Activated naive CD4-positive, alpha-beta T cell treated with anti-CD3 and anti-CD28 coated beads, Interleukin-2, amount 50 U/mL, for 24 hours (primary cell): ENCODE measurements at regions not wholly inside any gene's neighbourhood (a gene's known extent, or its start where the extent isn't known, plus 50 kb on each side); places are given as distances from the start of the nearest gene placed in this dataset.

ENCODE experiments used
- H3K27ac Mint-ChIP-seq: one replicate; pipeline ENCODE4 v1.8.0; 2021; ENCODE audit warnings: mild to moderate bottlenecking, mixed read lengths
- H3K27me3 Mint-ChIP-seq: one replicate; pipeline ENCODE4 v1.8.0; 2021; ENCODE audit warnings: mixed read lengths
- H3K36me3 Mint-ChIP-seq: one replicate; pipeline ENCODE4 v1.8.0; 2021; ENCODE audit warnings: mixed read lengths
- H3K4me1 Mint-ChIP-seq: one replicate; pipeline ENCODE4 v1.8.0; 2021; ENCODE audit warnings: mixed read lengths
- H3K4me3 Mint-ChIP-seq: one replicate; pipeline ENCODE4 v1.8.0; 2021; ENCODE audit warnings: mild to moderate bottlenecking, mixed read lengths
- H3K9me3 Mint-ChIP-seq: one replicate; pipeline ENCODE4 v1.8.0; 2021; ENCODE audit warnings: mixed read lengths

- Mint-ChIP-seq H3K27ac (no peak overlapping the region), H3K4me3 (no peak overlapping the region), H3K36me3 (no peaks in the 10 kb centered on the region), H3K9me3 (no peaks in the 10 kb centered on the region), H3K27me3 (peaks cover 8% of the 10 kb centered on the region), H3K4me1 (no peaks in the 10 kb centered on the region)
Measured at GRCh38 chr10:125559210-125559609, 123.8 kb downstream of the TEX36 start.

DNA sequence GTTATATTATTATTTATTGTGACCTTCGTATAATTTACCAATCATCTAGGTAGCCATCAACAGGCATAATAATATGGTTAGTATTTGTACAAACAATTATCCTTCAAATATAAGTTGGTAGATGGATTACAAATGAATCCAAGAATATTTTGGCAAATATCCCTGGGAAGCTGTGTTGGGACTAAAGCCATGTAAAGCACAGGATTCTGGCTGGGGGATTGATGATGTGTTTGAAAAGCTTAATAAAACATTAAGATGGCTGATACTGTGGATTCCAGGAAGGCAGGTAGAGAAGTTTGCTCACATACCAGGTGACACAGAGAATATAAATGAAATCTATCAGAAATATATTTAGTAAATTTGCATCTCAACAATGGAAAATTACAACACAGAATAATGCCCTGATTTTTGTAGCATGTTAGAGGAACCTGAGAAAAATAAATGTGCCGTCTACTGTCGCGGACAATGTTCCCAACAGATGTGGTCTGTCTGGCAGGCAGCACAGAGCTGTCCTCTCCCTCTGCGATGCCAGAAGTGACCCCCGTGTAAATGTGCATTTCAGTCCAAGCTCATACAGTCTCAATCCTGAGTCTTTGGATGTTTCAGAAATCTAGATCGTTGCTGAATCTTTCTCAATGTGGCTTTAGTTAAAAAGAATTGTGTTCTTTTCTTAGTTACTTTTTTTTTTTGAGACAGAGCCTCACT is 125.0 kb downstream of the TEX36 start:
- Mint-ChIP-seq H3K9me3 (no peaks in the 10 kb centered on the region), H3K4me3 (no peak overlapping the region), H3K36me3 (no peaks in the 10 kb centered on the region), H3K27me3 (peaks cover 8% of the 10 kb centered on the region), H3K4me1 (no peaks in the 10 kb centered on the region), H3K27ac (no peak overlapping the region)

- peaks cover 8% of the 10 kb centered on the region for H3K27me3 Mint-ChIP-seq
- H3K9me3 Mint-ChIP-seq, result no peaks in the 10 kb centered on the region
- no peak overlapping the region for H3K27ac Mint-ChIP-seq
- no peaks in the 10 kb centered on the region for H3K4me1 Mint-ChIP-seq
- no peaks in the 10 kb centered on the region for H3K36me3 Mint-ChIP-seq
- H3K4me3 Mint-ChIP-seq, result no peak overlapping the region
Measured at GRCh38 chr10:125557311-125557710, 125.7 kb downstream of the TEX36 start.

DNA sequence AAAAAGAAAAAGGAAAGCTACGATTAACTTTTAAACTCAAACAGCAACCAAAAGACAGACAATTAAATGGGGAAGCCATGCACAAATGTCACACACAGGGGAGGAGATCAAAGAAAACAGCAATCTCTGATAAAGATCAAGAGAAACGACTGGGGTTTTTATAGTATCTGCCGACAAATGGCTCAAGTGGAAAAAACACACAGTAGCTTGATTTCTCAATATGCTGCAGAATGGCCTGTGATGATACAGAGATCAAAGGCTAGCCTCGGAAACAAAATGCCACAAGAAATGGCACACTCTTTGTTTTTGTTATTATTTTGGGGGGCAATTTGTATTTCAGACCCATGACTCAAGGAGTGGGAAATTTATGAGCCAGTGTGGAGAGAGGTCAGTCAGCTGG is 126.1 kb downstream of the TEX36 start:
- H3K27me3 Mint-ChIP-seq, result peaks cover 8% of the 10 kb centered on the region
- H3K36me3 Mint-ChIP-seq, result no peaks in the 10 kb centered on the region
- H3K4me1 Mint-ChIP-seq, result no peaks in the 10 kb centered on the region
- no peak overlapping the region for H3K27ac Mint-ChIP-seq
- no peak overlapping the region for H3K4me3 Mint-ChIP-seq
- no peaks in the 10 kb centered on the region for H3K9me3 Mint-ChIP-seq

- H3K9me3 Mint-ChIP-seq, result no peaks in the 10 kb centered on the region
- no peak overlapping the region for H3K27ac Mint-ChIP-seq
- no peaks in the 10 kb centered on the region for H3K36me3 Mint-ChIP-seq
- H3K4me3 Mint-ChIP-seq, result no peak overlapping the region
- peaks cover 6% of the 10 kb centered on the region for H3K27me3 Mint-ChIP-seq
- H3K4me1 Mint-ChIP-seq, result no peaks in the 10 kb centered on the region
Measured at GRCh38 chr10:125555743-125556142, 127.2 kb downstream of the TEX36 start.

- Mint-ChIP-seq H3K9me3 (no peaks in the 10 kb centered on the region), H3K4me3 (no peak overlapping the region)
Measured at GRCh38 chr10:125555267-125555666, 127.7 kb downstream of the TEX36 start.

DNA sequence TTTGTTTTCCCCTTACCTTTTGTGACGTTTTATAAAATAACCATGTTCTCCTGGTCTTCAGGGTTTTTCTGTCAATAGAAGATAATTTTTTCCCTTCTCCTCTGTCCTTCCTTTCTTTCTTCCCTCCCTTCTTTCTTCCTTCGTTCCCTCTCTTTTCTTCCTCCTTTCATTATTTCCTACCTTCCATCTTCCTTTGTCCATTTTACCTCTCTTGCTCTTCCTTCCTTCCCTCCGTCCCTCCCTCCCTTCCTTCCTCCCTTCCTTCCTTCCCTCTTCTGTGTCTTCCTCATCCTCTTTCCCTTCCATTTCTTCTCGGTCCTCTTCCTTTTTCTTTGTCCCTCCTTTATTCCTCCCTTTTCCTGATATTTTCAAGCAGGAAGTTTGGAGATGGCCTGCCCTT is 128.2 kb downstream of the TEX36 start:
- Mint-ChIP-seq H3K9me3 (no peaks in the 10 kb centered on the region), H3K36me3 (no peaks in the 10 kb centered on the region), H3K27ac (no peak overlapping the region), H3K4me3 (no peak overlapping the region), H3K4me1 (no peaks in the 10 kb centered on the region), H3K27me3 (peaks cover 6% of the 10 kb centered on the region)

More at GRCh38 chr10:125555267-125555666, 127.7 kb downstream of the TEX36 start:
- H3K36me3 Mint-ChIP-seq, result no peaks in the 10 kb centered on the region
- H3K27ac Mint-ChIP-seq, result no peak overlapping the region
- peaks cover 6% of the 10 kb centered on the region for H3K27me3 Mint-ChIP-seq
- H3K4me1 Mint-ChIP-seq, result no peaks in the 10 kb centered on the region

DNA sequence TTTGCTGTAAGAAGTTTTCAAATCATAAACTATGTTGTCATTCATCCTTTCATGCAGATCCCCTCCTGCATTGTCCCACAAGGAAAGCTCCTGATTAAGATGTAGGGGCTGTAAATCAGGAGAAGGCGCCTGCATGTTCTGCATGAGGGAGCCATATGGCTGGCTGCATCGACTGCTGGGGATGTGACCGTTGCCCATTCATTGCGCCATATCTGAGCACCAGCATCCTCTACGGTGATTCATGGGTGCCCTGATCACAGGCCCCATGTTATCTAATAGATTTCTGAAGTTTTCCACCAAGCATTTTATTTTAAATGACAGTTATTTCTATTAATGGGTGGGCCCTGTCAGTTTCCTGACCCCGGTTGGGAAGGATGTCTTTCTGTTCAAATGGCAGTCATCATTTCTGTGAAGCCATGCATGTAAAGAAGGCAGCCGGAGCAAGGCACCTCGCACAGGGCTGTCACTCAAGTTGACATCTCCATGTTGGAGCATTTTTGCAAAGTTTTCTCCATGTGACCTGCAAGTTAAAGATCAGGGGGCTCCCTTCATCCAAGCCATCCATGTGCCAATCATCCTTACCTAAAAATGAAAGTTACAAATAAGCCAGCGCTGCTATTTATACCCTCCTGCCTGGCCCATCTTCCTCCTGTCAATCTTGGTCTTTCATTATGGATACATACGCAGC is 128.8 kb downstream of the TEX36 start:
- Mint-ChIP-seq H3K27ac (no peak overlapping the region), H3K27me3 (peaks cover 6% of the 10 kb centered on the region), H3K4me1 (no peaks in the 10 kb centered on the region), H3K36me3 (no peaks in the 10 kb centered on the region), H3K4me3 (no peak overlapping the region), H3K9me3 (no peaks in the 10 kb centered on the region)

GRCh38 chr10:125553091-125553490 is 129.9 kb downstream of the TEX36 start:
- no peaks in the 10 kb centered on the region for H3K4me1 Mint-ChIP-seq
- peaks cover 6% of the 10 kb centered on the region for H3K27me3 Mint-ChIP-seq

GRCh38 chr10:125551247-125551646 is 131.7 kb downstream of the TEX36 start:
- Mint-ChIP-seq H3K4me1 (no peaks in the 10 kb centered on the region), H3K9me3 (no peaks in the 10 kb centered on the region)

More at GRCh38 chr10:125553091-125553490, 129.9 kb downstream of the TEX36 start:
- no peaks in the 10 kb centered on the region for H3K9me3 Mint-ChIP-seq
- no peak overlapping the region for H3K4me3 Mint-ChIP-seq
- no peak overlapping the region for H3K27ac Mint-ChIP-seq
- H3K36me3 Mint-ChIP-seq, result no peaks in the 10 kb centered on the region

DNA sequence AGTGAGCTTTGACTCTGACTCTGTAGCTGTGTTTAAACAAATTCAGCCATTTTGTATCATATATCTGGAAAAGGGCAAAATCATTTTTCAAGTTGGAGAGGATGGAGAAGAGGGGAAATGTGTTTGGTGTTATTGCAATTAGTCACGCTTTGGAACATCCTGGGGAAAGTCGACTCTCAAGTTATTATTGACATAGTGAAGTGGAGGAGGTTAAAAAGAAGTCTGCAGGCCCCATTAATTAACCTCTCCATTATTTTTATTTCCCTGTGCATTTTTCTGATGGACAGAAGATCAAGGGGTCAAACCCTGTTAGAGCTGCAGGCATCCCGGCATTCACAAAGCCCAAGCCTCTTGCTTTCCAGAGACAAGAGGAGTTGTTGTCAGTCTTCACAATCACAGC is 132.6 kb downstream of the TEX36 start:
- Mint-ChIP-seq H3K9me3 (no peaks in the 10 kb centered on the region), H3K36me3 (no peaks in the 10 kb centered on the region), H3K27me3 (peaks cover 2% of the 10 kb centered on the region), H3K4me3 (no peak overlapping the region), H3K27ac (no peak overlapping the region), H3K4me1 (no peaks in the 10 kb centered on the region)

More at GRCh38 chr10:125551247-125551646, 131.7 kb downstream of the TEX36 start:
- no peak overlapping the region for H3K27ac Mint-ChIP-seq
- H3K4me3 Mint-ChIP-seq, result no peak overlapping the region
- no peaks in the 10 kb centered on the region for H3K36me3 Mint-ChIP-seq
- peaks cover 4% of the 10 kb centered on the region for H3K27me3 Mint-ChIP-seq

GRCh38 chr10:125549653-125550052 is 133.3 kb downstream of the TEX36 start:
- H3K27ac Mint-ChIP-seq, result no peak overlapping the region
- H3K36me3 Mint-ChIP-seq, result no peaks in the 10 kb centered on the region
- no peaks in the 10 kb centered on the region for H3K4me1 Mint-ChIP-seq
- H3K27me3 Mint-ChIP-seq, result peaks cover 1% of the 10 kb centered on the region
- H3K9me3 Mint-ChIP-seq, result no peaks in the 10 kb centered on the region
- no peak overlapping the region for H3K4me3 Mint-ChIP-seq

DNA sequence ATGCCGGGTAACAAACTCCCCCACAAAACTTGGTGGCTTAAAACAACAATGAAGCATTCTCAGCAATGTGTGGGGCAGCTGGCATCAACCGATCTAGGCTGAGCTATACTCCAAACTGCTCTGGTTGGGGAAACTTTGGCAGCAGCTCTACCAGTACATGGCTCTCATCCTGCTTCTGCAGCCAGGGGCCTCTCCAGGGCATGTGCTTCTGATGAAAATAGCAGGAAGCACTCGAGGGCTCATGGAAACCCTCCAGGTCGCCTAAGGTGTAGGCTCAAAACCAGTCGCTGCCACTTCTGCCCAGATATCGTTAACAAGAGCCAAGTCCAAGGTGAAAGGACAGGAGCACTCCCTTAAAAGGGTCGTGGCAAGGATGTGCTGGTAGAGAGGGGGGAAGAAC is 134.1 kb downstream of the TEX36 start:
- Mint-ChIP-seq H3K27me3 (peaks cover 1% of the 10 kb centered on the region), H3K4me3 (no peak overlapping the region), H3K36me3 (no peaks in the 10 kb centered on the region), H3K4me1 (no peaks in the 10 kb centered on the region), H3K9me3 (no peaks in the 10 kb centered on the region), H3K27ac (no peak overlapping the region)

- H3K27me3 Mint-ChIP-seq, result peaks cover 1% of the 10 kb centered on the region
- H3K4me3 Mint-ChIP-seq, result no peak overlapping the region
- no peaks in the 10 kb centered on the region for H3K9me3 Mint-ChIP-seq
- no peaks in the 10 kb centered on the region for H3K4me1 Mint-ChIP-seq
- no peak overlapping the region for H3K27ac Mint-ChIP-seq
- no peaks in the 10 kb centered on the region for H3K36me3 Mint-ChIP-seq
Measured at GRCh38 chr10:125548356-125548755, 134.6 kb downstream of the TEX36 start.

DNA sequence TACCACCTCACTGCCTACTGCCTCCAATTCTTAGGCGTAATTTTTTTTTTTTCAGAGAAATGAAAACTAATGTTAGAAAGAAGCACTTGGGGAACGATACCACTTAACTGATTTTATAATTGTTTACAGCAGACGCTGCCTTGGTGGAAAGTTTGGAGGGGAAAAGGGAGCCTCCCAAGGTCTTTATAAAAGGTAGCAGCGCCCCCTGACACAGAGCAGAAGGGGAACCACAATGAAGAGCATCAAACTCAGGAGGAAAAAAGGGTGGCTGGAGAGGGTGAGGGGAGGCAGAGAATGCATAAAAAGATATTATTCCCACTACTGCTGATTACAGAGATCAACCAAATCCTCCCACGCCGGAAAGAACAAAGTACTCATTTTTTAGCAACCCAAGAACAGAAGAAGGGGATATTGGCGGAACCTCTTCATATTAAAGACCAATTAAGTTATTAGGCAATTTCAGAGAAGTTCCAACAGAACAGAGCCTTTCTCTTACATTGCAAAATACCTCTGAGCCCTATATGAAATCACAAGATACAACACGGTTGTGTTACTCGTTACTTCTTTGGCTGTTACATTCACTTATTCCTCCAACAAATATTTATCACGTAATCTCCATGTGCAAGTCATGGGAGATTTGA is 135.8 kb downstream of the TEX36 start:
- Mint-ChIP-seq H3K36me3 (no peaks in the 10 kb centered on the region), H3K4me3 (no peak overlapping the region), H3K9me3 (no peaks in the 10 kb centered on the region), H3K4me1 (no peaks in the 10 kb centered on the region), H3K27me3 (peaks cover 1% of the 10 kb centered on the region), H3K27ac (no peak overlapping the region)

DNA sequence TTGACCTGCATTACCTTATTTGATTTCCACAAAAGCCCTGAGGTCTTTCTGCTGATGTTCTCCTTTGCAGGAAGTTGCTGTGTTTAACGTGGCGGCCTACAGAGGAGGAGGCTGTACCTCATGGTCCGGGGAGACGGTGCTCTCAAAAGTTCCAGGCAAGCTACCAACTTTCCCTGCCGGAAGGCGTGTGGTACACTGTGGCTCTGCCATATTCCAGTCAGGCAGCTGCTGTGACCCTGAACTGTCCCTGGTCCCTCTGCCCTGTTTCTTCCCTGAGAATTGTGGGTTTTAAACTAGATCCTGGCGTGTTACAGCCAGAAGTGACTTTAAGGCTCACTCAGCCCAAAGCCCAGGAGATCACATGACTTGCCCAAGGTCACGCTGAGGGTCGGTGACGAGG is 139.2 kb downstream of the TEX36 start:
- H3K36me3 Mint-ChIP-seq, result no peaks in the 10 kb centered on the region
- H3K4me3 Mint-ChIP-seq, result no peak overlapping the region
- H3K27me3 Mint-ChIP-seq, result peaks cover 1% of the 10 kb centered on the region
- no peaks in the 10 kb centered on the region for H3K4me1 Mint-ChIP-seq
- H3K27ac Mint-ChIP-seq, result no peak overlapping the region
- no peaks in the 10 kb centered on the region for H3K9me3 Mint-ChIP-seq
